ENCODE measurements at regions not wholly inside any gene's neighbourhood (a gene's known extent, or its start where the extent isn't known, plus 50 kb on each side); places are given as distances from the start of the nearest gene placed in this dataset.

DNA sequence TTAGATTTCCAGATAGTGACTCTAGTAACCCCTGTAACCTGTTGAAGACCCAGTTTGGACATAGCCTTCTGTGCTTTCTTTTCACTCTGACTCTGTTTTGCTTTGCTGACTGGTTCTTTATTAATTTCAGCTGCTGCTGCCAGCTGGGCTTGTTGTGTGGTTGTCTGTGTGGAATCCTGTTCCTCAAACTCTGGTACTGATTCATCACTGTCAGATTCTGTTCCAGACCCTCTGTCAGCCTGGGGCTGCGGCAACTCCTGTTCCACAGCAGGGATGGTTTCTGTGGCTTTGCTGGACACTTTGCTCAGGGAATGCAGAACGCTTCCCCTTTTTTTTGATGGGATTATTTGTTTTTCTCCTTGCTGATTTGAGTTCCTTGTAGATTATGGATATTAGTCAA, 104.9 kb downstream of the SEC23IP start:
- POLR2A ChIA-PET, result no interaction called here
- H2AFZ ChIP-seq (ENCODE audit: low read depth), result no peak overlapping the region
- no peaks in the 10 kb centered on the region for H4K20me1 ChIP-seq (ENCODE audit: insufficient read depth)
- DNase-seq, result peak; percentile 51
- TF ChIP-seq RCOR1 (IDR thresholded peaks at IDR 0.05; ENCODE audit: low read length) (peak; percentile 23; the same call in 1 of the 2 replicates), EP300 (IDR thresholded peaks at IDR 0.05; ENCODE audit: borderline replicate concordance in 1 of 2, low read depth in 1 of 2, low read length in 1 of 2) (peak in 1 of 2 experiments; percentile 49; a peak in 1 of 4 replicates), ELF1 (IDR thresholded peaks at IDR 0.05) (no peak)
- H3K27me3 ChIP-seq (ENCODE audit: insufficient read depth), result no peaks in the 10 kb centered on the region
- H3K9me2 ChIP-seq, result no peaks in the 10 kb centered on the region
- no peak overlapping the region for H3K4me2 ChIP-seq
- CTCF ChIA-PET, result no interaction called here
- no peaks in the 10 kb centered on the region for H3K9me3 ChIP-seq
- no peaks in the 10 kb centered on the region for H3K4me1 ChIP-seq (ENCODE audit: control insufficient read depth in 1 of 2, insufficient read depth in 2 of 2, low read depth in 1 of 2, low read length in 1 of 2)
- H3K9ac ChIP-seq, result no peak overlapping the region
- H3F3A ChIP-seq (replicated peaks; ENCODE audit: insufficient read depth), result no peaks in the 10 kb centered on the region
- H3K79me2 ChIP-seq (ENCODE audit: insufficient read depth), result no peaks in the 10 kb centered on the region
- H3K36me3 ChIP-seq (replicated peaks in 1 of 2; ENCODE audit: control insufficient read depth in 1 of 2, insufficient read depth in 2 of 2, low read length in 1 of 2), result no peaks in the 10 kb centered on the region
- WGBS (ENCODE audit: low lambda C conversion rate), result 31% methylated on average over 2 of the region's 2 CpGs
- H3K27ac ChIP-seq (ENCODE audit: low read depth in 2 of 2, low read length in 1 of 2), result peak overlapping the region in 1 of 2 experiments; percentile 8; a peak in 1 of 4 replicates
- no peak overlapping the region for H3K4me3 ChIP-seq (ENCODE audit: low read depth in 2 of 2, low read length in 1 of 2)

DNA sequence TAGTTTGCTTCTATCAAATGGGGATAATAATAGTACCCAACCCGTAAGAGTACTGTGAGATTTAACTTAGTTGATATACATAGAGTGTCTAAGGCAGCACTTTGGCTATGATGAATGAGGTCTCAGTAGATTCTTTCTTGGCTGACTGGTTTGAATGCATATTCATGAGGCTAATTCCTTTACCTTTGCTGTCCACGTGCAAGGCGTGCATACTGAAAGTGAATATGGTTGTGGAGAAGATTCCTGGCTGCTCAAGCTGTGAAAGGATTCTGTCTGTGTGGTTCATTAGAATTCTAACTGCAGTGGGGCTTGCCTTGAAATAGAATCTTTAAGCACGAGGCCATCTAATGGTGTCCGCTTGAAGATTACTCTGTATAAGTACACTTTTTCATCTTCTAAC, 110.3 kb downstream of the SEC23IP start:
- H3F3A ChIP-seq (replicated peaks; ENCODE audit: insufficient read depth), result no peaks in the 10 kb centered on the region
- no peak overlapping the region for H2AFZ ChIP-seq (ENCODE audit: low read depth)
- DNase-seq, result no peak
- no peaks in the 10 kb centered on the region for H3K36me3 ChIP-seq (replicated peaks in 1 of 2; ENCODE audit: control insufficient read depth in 1 of 2, insufficient read depth in 2 of 2, low read length in 1 of 2)
- CTCF ChIA-PET, result no interaction called here
- H3K27ac ChIP-seq (ENCODE audit: low read depth in 2 of 2, low read length in 1 of 2), result no peak overlapping the region
- no peak overlapping the region for H3K4me2 ChIP-seq
- 49% methylated on average over 5 of the region's 5 CpGs for WGBS (ENCODE audit: low lambda C conversion rate)
- no peaks in the 10 kb centered on the region for H3K4me1 ChIP-seq (ENCODE audit: control insufficient read depth in 1 of 2, insufficient read depth in 2 of 2, low read depth in 1 of 2, low read length in 1 of 2)
- no peaks in the 10 kb centered on the region for H3K9me2 ChIP-seq
- no peaks in the 10 kb centered on the region for H3K27me3 ChIP-seq (ENCODE audit: insufficient read depth)
- no peaks in the 10 kb centered on the region for H3K79me2 ChIP-seq (ENCODE audit: insufficient read depth)
- no peak overlapping the region for H3K4me3 ChIP-seq (ENCODE audit: low read depth in 2 of 2, low read length in 1 of 2)
- H3K9ac ChIP-seq, result no peak overlapping the region
- H4K20me1 ChIP-seq (ENCODE audit: insufficient read depth), result no peaks in the 10 kb centered on the region
- POLR2A ChIA-PET, result no interaction called here
- TF ChIP-seq SMC3 (IDR thresholded peaks at IDR 0.05; ENCODE audit: low read depth, low read length), result no peak
- no peaks in the 10 kb centered on the region for H3K9me3 ChIP-seq

DNA sequence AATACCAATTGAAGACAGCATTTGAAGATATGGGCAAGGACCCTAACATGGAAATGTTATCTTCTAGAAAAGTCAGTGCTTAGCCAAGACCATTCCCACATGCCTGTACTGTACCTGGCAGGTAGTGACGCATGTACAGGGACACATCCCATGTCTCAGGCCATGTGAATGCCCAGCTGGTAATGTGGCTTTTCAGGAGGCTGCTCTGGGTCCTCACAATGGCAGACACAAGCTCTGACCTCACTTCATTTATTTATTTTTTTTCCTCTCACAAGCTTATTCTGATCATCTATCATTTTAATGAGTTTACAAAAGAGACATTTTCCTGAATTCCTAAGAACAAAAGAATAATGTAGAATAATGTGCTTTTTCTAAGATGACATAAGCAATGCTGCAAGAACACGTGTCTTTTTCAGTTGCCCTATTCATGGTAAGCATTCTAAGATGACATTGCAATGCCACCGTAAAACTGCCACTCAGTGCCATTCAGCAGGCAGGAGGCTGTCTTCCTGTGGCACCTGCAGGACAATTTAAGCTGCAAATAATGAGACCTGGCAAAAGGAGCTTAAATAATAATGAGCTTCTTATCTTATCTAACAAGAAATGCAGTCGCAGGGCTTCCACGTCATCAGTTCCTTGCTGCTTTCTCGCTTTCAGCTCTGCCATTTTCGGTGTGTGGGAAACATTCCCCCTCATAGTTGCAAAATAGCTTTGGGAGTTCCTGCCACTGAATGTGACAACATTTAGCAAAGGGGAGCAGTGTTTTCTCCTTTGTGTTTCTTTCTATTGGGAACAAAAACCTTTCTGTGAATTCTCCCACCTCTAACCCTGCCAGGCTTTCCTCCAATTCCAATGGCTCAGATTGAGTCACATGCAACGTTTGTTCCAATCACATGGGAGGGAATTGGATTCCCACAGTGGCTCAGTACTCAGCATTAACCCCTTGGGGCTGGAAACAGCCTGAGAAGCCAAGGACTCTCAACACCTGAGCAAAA, 113.0 kb downstream of the SEC23IP start:
- Histone ChIP-seq H4K20me1 (ENCODE audit: insufficient read depth) (no peaks in the 10 kb centered on the region), H3K9me3 (no peaks in the 10 kb centered on the region), H3K4me1 (ENCODE audit: control insufficient read depth in 1 of 2, insufficient read depth in 2 of 2, low read depth in 1 of 2, low read length in 1 of 2) (no peaks in the 10 kb centered on the region), H3K79me2 (ENCODE audit: insufficient read depth) (no peaks in the 10 kb centered on the region), H3K4me3 (ENCODE audit: low read depth in 2 of 2, low read length in 1 of 2) (no peak overlapping the region), H3K27ac (ENCODE audit: low read depth in 2 of 2, low read length in 1 of 2) (no peak overlapping the region), H3K9ac (no peak overlapping the region), H3K36me3 (replicated peaks in 1 of 2; ENCODE audit: control insufficient read depth in 1 of 2, insufficient read depth in 2 of 2, low read length in 1 of 2) (no peaks in the 10 kb centered on the region), H2AFZ (ENCODE audit: low read depth) (no peak overlapping the region), H3K27me3 (ENCODE audit: insufficient read depth) (no peaks in the 10 kb centered on the region), H3K9me2 (no peaks in the 10 kb centered on the region), H3K4me2 (no peak overlapping the region), H3F3A (replicated peaks; ENCODE audit: insufficient read depth) (no peaks in the 10 kb centered on the region)
- POLR2A ChIA-PET, result no interaction called here
- no peak for DNase-seq
- WGBS (ENCODE audit: low lambda C conversion rate), result 42% methylated on average over 8 of the region's 8 CpGs
- CTCF ChIA-PET, result interaction anchor here (0.6 kb wide), 1 partner anchor 595 kb away, joined by 3 read pairs; no protein-coding TSS in a partner anchor
- TF ChIP-seq, protein P1, sequence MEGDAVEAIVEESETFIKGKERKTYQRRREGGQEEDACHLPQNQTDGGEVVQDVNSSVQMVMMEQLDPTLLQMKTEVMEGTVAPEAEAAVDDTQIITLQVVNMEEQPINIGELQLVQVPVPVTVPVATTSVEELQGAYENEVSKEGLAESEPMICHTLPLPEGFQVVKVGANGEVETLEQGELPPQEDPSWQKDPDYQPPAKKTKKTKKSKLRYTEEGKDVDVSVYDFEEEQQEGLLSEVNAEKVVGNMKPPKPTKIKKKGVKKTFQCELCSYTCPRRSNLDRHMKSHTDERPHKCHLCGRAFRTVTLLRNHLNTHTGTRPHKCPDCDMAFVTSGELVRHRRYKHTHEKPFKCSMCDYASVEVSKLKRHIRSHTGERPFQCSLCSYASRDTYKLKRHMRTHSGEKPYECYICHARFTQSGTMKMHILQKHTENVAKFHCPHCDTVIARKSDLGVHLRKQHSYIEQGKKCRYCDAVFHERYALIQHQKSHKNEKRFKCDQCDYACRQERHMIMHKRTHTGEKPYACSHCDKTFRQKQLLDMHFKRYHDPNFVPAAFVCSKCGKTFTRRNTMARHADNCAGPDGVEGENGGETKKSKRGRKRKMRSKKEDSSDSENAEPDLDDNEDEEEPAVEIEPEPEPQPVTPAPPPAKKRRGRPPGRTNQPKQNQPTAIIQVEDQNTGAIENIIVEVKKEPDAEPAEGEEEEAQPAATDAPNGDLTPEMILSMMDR (IDR thresholded peaks at IDR 0.05), result no peak
- no peak for TF ChIP-seq RFX5 (IDR thresholded peaks at IDR 0.05; ENCODE audit: low read length)
- TF ChIP-seq NFIC (IDR thresholded peaks at IDR 0.05; ENCODE audit: borderline replicate concordance), result no peak
- no peak for TF ChIP-seq FOXJ3 (CRISPR knock-in tag; IDR thresholded peaks at IDR 0.05)
- TF ChIP-seq TEAD4 (IDR thresholded peaks at IDR 0.05; ENCODE audit: borderline replicate concordance, insufficient read depth), result no peak
- TF ChIP-seq, protein P2, sequence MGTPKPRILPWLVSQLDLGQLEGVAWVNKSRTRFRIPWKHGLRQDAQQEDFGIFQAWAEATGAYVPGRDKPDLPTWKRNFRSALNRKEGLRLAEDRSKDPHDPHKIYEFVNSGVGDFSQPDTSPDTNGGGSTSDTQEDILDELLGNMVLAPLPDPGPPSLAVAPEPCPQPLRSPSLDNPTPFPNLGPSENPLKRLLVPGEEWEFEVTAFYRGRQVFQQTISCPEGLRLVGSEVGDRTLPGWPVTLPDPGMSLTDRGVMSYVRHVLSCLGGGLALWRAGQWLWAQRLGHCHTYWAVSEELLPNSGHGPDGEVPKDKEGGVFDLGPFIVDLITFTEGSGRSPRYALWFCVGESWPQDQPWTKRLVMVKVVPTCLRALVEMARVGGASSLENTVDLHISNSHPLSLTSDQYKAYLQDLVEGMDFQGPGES (IDR thresholded peaks at IDR 0.05; ENCODE audit: low read depth, low read length), result no peak
- no peak for TF ChIP-seq TAF1 (IDR thresholded peaks at IDR 0.05; ENCODE audit: borderline replicate concordance, low read depth, low read length)
- no peak for TF ChIP-seq POLR2AphosphoS5 (IDR thresholded peaks at IDR 0.05; ENCODE audit: low read depth, low read length)
- no peak for TF ChIP-seq ELF1 (IDR thresholded peaks at IDR 0.05)
- TF ChIP-seq JUND (IDR thresholded peaks at IDR 0.05), result no peak
- TF ChIP-seq, protein P3, sequence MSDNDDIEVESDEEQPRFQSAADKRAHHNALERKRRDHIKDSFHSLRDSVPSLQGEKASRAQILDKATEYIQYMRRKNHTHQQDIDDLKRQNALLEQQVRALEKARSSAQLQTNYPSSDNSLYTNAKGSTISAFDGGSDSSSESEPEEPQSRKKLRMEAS (IDR thresholded peaks at IDR 0.05; ENCODE audit: low read depth), result no peak
- TF ChIP-seq FOXM1 (IDR thresholded peaks at IDR 0.05; ENCODE audit: low read depth), result no peak
- no peak for TF ChIP-seq EZH2phosphoT487 (IDR thresholded peaks at IDR 0.05; ENCODE audit: borderline replicate concordance, low read depth)
- TF ChIP-seq YY1 (IDR thresholded peaks at IDR 0.05; ENCODE audit: low read depth), result no peak
- TF ChIP-seq TCF12 (IDR thresholded peaks at IDR 0.05), result no peak
- no peak for TF ChIP-seq RXRA (IDR thresholded peaks at IDR 0.05; ENCODE audit: borderline replicate concordance, low read depth)
